ENCODE measurements at regions not wholly inside any gene's neighbourhood (a gene's known extent, or its start where the extent isn't known, plus 50 kb on each side); places are given as distances from the start of the nearest gene placed in this dataset.
A peak's percentile ranks its signal among the peaks of the same experiment; 100 is the strongest.
"Not testable (repeated sequence)": the region's sequence is repeated elsewhere in the genome, so short reads cannot be mapped to it uniquely, and the experiment has no call there.

DNA sequence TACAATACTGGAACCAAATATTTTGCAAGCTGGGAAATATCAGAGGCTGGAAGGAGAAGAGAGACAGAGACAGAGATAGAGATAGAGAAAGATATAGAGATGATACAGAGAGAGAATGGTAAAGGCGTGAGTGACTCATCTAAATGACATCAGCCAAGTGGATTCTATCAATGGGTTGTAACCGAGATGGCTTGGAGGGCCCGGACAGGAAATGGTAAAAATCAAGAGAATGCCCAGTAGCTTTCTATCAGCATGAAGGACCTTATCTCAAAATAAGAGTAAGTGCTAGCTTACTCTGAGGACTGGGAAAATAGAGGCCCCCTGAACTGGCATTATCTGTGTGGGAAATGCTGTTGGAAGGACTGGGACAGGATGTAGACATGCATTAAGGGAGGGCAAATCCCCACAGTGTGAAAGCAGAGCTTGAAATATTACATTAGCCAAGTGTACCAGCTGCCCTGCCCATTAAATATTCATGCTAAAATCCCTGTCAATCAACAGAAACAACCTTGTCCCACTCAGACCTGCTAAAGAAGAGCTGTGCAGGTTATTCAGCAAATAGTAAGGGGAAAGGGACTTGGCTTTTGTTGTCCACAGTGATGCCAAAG is 76.6 kb upstream of the ZNF644 start:
- peak; percentile 76 for DNase-seq (ENCODE audit: low spot score)

DNA sequence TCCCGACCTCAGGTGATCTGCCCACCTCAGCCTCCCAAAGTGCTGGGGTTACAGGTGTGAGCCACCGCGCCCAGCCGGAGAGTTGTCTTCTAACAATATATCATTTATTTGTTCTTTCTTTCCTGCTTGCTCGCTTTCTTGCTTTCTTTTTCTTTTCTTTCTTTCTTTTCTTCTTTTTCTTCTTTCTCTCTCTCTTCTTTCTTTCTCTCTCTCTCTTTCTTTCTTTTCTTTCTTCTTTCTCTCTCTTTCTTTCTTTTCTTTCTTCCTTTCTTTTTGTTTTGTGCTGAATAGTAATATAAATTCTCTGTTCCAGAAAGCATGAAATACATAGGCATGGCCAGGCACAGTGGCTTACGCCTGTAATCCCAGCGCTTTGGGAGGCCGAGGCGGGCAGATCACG is 73.5 kb upstream of the ZNF644 start:
- DNase-seq (ENCODE audit: low spot score) = not testable (repeated sequence)

DNA sequence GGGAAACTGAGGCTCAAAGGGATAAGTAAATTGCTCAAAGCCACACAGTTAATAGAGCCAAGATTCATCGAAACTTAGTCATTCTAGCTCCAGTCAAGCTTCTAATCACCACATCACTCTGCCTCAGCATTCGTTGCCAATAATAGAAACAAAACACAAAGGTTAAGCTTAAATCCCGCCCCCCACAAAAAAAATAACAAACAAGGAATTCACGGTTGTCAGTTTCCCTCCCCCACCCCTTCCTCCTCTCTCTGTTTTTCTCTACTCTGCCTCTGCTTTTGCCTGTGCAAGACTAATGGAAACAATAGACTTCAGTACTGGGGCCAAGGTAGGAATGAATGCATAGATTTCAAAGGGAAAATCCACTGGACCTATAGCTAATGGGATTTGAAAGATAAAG is 70.7 kb upstream of the ZNF644 start:
- peak; percentile 13 for DNase-seq (ENCODE audit: low spot score)

DNA sequence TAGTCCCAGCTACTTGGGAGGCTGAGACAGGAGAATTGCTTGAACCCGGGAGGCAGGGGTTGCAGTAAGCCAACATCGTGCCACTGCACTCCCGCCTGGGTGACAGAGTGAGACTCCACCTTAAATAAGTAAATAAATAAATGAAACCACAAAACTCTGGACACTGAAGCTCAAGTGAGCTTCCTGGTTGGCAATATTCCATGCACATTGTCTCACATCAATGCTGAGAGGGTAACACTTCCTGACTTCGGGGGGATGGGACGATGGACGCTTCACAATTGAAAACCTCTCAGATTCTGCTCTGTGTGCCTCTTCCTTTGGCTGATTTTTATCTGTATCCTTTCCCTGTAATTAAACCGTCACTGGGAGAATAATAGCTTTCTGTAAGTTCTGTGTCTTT is 70.0 kb upstream of the ZNF644 start:
- DNase-seq (ENCODE audit: low spot score) = peak; percentile 39

DNA sequence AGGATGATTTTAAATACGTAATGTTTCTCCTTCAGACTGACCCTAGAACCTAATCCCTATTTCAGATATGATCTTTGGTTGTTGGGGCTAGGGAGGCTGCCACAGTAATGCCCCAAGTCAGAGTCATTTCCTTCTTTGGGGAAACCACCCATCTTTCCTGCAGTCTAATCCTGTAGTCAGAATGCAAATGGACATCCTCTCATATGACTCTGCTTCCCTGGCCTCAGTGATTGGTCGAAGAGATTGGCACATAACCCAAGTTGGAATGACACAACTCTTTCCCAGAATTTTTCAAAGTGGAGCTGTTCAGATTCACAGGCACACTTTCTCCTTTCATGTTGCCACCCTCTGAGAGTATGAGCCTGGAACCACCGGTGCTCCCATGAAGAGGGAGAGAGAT is 58.8 kb upstream of the ZNF644 start:
- DNase-seq (ENCODE audit: low spot score) = peak; percentile 69

DNA sequence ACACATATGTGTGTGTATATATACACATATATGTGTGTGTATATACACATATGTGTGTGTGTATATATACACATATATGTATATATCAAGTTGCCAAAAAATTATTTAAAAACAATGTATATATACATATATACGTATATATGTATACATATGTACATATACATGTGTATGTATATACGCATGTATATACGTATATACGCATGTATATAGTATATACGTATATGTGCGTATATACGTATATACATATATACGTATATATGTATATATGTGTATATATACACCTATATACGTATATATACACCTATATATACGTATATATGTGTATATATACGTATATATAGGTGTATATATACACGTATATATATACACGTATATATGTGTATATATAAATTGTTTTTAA is 57.0 kb upstream of the ZNF644 start:
- no peak for DNase-seq (ENCODE audit: low spot score)

DNA sequence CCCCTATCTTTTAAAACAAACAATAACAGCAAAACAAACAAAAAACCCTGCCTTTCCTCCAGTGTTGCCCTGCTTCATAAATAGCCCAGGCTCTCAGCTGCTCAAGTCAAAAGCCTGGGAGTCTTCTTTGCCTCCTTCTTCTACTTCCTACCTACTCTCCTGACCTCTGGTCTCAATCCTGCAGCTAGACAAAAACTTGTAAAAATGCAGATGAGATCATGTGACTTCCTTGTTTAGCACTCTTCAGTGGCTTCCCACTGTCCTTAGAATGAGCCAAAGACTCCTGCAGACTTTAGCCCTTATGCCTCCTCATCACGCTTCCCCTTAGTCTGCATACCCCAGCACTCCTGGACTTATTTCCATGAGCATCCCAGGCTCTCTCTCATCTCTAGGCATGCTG is 55.0 kb upstream of the ZNF644 start:
- DNase-seq (ENCODE audit: low spot score) = no peak

DNA sequence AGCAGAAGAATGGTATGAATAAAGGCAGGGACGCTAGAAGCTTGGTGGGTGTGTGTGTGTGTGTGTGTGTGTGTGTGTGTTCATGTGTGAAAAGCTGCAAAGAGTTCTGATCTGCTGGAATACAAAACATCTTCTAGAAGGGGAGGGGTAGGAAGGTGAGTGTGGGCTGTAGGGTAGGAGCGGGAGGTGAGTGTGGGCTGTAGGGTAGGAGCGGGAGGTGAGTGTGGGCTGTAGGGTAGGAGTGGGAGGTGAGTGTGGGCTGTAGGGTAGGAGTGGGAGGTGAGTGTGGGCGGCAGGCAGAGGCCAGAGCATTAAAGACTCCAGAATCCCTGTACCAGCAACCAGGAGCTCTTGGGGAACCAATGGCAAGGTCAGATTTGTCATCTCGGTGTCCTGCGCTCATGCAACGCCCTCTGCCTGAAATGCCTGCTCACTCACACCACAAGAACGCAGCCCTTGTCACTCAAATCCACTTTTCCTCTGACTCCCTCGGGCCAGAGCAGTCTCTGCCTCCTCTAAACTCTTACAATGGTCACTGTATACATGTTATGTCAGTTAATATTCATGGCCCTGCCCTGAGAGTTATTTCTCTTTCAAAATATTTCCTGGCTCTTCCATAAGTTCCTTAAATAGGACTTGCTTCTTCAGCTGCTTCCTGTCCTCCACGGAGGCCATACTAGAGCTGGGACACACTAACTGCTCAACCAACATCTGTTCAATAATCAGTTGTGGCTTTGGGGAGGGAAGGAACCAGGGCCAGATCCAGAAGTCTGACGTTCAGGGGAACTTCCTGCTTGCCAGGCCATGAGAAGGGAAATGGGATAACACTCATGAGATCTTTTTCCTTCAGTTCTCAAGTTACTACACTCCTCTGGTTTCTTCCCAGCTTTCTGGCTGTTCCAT is 53.6 kb upstream of the ZNF644 start:
- no peak for DNase-seq (ENCODE audit: low spot score)

DNA sequence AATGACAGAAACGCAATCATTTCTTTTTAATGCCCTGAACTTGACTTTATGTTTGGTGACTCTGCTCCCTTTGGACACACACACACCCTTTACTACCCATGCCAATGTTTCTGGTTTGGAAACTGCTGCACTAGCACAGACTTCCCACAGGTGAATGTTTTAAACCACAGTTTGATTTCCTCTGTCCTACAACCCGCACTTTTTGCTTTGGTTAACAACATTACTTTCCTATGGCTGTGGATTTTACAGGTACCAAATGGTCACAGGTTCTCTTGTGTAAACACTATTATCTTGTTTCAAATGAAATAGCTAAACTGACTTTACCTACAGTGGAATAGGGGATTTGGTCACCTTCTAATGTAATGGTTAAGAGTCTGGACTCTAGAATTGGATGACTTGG is 51.5 kb upstream of the ZNF644 start:
- DNase-seq (ENCODE audit: low spot score) = no peak

DNA sequence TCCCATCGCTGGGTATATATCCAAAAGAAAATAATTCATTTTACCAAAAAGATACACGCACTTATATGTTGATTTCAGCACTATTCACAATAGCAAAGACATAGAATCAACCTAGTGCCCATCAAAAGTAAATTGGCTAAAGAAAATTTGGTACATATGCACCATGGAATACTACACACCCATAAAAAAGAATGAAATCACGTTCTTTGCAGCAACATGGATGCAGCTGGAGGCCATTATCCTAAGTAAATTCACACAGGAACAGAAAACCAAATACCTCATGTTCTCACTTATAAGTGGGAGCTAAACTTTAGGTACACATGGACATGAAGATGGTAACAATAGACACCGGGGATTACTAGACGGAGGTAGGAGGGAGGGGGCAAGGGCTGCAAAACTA is 50.0 kb upstream of the ZNF644 start:
- no peak for DNase-seq (ENCODE audit: low spot score)
